GM06990 (cell line): ENCODE measurements at regions not wholly inside any gene's neighbourhood (a gene's known extent, or its start where the extent isn't known, plus 50 kb on each side); places are given as distances from the start of the nearest gene placed in this dataset.
"Not testable (repeated sequence)": the region's sequence is repeated elsewhere in the genome, so short reads cannot be mapped to it uniquely, and the experiment has no call there.

Source experiments
- DNase-seq: peaks from one replicate; pipeline ENCODE4 v3.0.0-alpha.2; 2011; ENCODE audit not compliant: insufficient read length; ENCODE audit errors: extremely low read depth
- H3K27me3 ChIP-seq: replicated peaks from 2 replicates; pipeline ENCODE4 v1.6.0; 2011; ENCODE audit warnings: low read length; ENCODE audit not compliant: control insufficient read depth, insufficient read depth
- H3K36me3 ChIP-seq: 2 replicates; pipeline ENCODE4 v1.5.1; 2011; ENCODE audit warnings: low read length; ENCODE audit not compliant: control insufficient read depth, insufficient read depth
- H3K4me3 ChIP-seq: replicated peaks from 2 replicates; pipeline ENCODE4 v1.5.1; 2011; ENCODE audit warnings: low read depth, mild to moderate bottlenecking, control low read depth, low read length
- CTCF ChIP-seq: IDR thresholded peaks from 2 replicates; pipeline ENCODE4 v1.5.1; 2011; ENCODE audit warnings: low read length, control low read depth, mild to moderate bottlenecking, inconsistent platforms; ENCODE audit not compliant: insufficient read depth, poor library complexity, severe bottlenecking

GRCh38 chr4:81592701-81593100, 121.0 kb upstream of the RASGEF1B start:
- TF ChIP-seq CTCF, result no peak
- Histone ChIP-seq H3K36me3 (no peaks in the 10 kb centered on the region), H3K4me3 (no peak overlapping the region), H3K27me3 (no peaks in the 10 kb centered on the region)
- DNase-seq, result no peak

GRCh38 chr4:81590596-81590995, 118.9 kb upstream of the RASGEF1B start:
- Histone ChIP-seq H3K4me3 (no peak overlapping the region), H3K27me3 (no peaks in the 10 kb centered on the region), H3K36me3 (no peaks in the 10 kb centered on the region)
- no peak for DNase-seq
- TF ChIP-seq CTCF, result no peak

GRCh38 chr4:81589262-81589661, 117.6 kb upstream of the RASGEF1B start:
- Histone ChIP-seq H3K27me3 (no peaks in the 10 kb centered on the region), H3K4me3 (no peak overlapping the region), H3K36me3 (no peaks in the 10 kb centered on the region)
- no peak for DNase-seq
- TF ChIP-seq CTCF, result no peak

- no peak for TF ChIP-seq CTCF
- no peak overlapping the region for H3K4me3 ChIP-seq
Observed at GRCh38 chr4:81586706-81587105, 115.0 kb upstream of the RASGEF1B start.

GRCh38 chr4:81580994-81581374, 109.3 kb upstream of the RASGEF1B start:
- DNase-seq, H3K4me3 ChIP-seq, H3K27me3 ChIP-seq, H3K36me3 ChIP-seq: not testable (repeated sequence)

More at GRCh38 chr4:81586706-81587105, 115.0 kb upstream of the RASGEF1B start:
- no peaks in the 10 kb centered on the region for H3K36me3 ChIP-seq
- no peaks in the 10 kb centered on the region for H3K27me3 ChIP-seq
- DNase-seq, result no peak

GRCh38 chr4:81580346-81580993, 108.8 kb upstream of the RASGEF1B start:
- TF ChIP-seq CTCF, result no peak
- Histone ChIP-seq H3K36me3 (no peaks in the 10 kb centered on the region), H3K27me3 (no peaks in the 10 kb centered on the region), H3K4me3 (no peak overlapping the region)
- DNase-seq, result no peak
